ENCODE measurements at regions not wholly inside any gene's neighbourhood (a gene's known extent, or its start where the extent isn't known, plus 50 kb on each side); places are given as distances from the start of the nearest gene placed in this dataset.

- ChIA-PET POLR2A (no interaction called here), CTCF (ENCODE audit: unreplicated experiment) (no interaction called here)
- Histone ChIP-seq H3K79me2 (ENCODE audit: insufficient read depth, low read depth, low read length) (no peaks in the 10 kb centered on the region), H3K27ac (ENCODE audit: low read depth, low read length, poor library complexity, severe bottlenecking) (no peak overlapping the region), H3K4me3 (ENCODE audit: low read depth, low read length, poor library complexity, severe bottlenecking) (no peak overlapping the region), H3K4me2 (ENCODE audit: low read length) (no peak overlapping the region), H4K20me1 (ENCODE audit: insufficient read depth, low read length) (no peaks in the 10 kb centered on the region), H3K4me1 (ENCODE audit: insufficient read depth, low read length, poor library complexity, severe bottlenecking) (no peaks in the 10 kb centered on the region), H3K9me3 (ENCODE audit: low read length) (no peaks in the 10 kb centered on the region), H3K36me3 (ENCODE audit: insufficient read depth, low read length) (no peaks in the 10 kb centered on the region), H3K9me2 (ENCODE audit: insufficient read depth, low read length) (no peaks in the 10 kb centered on the region), H2AFZ (ENCODE audit: low read length) (no peak overlapping the region)
- DNase-seq (ENCODE audit: low spot score), result no peak
- intact Hi-C loops (cut with micrococcal nuclease; ENCODE audit: unreplicated experiment), result no loop called here
- no TSS peak for BruUV-seq (replicated peaks)
- TF ChIP-seq EZH2phosphoT487 (IDR thresholded peaks at IDR 0.05; ENCODE audit: borderline replicate concordance, low read depth, low read length), result no peak
Observed at GRCh38 chr7:21092766-21093702, 306.3 kb upstream of the SP8 start.

DNA sequence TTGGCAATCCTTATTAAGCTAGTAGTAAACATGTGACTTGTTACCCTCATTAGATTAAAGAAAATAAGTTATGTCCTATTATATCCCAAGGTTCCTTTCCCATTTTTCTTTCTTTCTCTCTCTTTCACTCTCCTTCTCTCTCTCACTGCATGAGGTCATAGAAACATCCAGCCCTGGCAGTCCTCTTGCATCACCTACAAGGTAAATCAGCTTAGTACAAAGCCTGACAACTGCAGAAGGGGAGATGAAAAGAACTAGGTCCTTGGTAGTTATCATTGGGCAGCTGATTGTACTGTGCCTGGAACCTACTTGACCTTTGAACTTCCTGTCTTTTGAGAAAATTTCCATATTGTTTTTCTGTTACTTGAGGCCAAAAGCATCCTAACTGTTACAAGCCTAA, 307.9 kb upstream of the SP8 start:
- no peak overlapping the region for H3K27ac ChIP-seq (ENCODE audit: low read depth, low read length, poor library complexity, severe bottlenecking)
- no peak overlapping the region for H3K4me2 ChIP-seq (ENCODE audit: low read length)
- H3K36me3 ChIP-seq (ENCODE audit: insufficient read depth, low read length), result no peaks in the 10 kb centered on the region
- H3K4me3 ChIP-seq (ENCODE audit: low read depth, low read length, poor library complexity, severe bottlenecking), result no peak overlapping the region
- H3K9me3 ChIP-seq (ENCODE audit: low read length), result no peaks in the 10 kb centered on the region
- no peaks in the 10 kb centered on the region for H4K20me1 ChIP-seq (ENCODE audit: insufficient read depth, low read length)
- intact Hi-C loops (cut with micrococcal nuclease; ENCODE audit: unreplicated experiment), result no loop called here
- CTCF ChIA-PET (ENCODE audit: unreplicated experiment), result no interaction called here
- H3K4me1 ChIP-seq (ENCODE audit: insufficient read depth, low read length, poor library complexity, severe bottlenecking), result no peaks in the 10 kb centered on the region
- POLR2A ChIA-PET, result no interaction called here
- BruUV-seq (replicated peaks), result no TSS peak
- no peaks in the 10 kb centered on the region for H3K79me2 ChIP-seq (ENCODE audit: insufficient read depth, low read depth, low read length)
- no peak for DNase-seq (ENCODE audit: low spot score)
- H3K9me2 ChIP-seq (ENCODE audit: insufficient read depth, low read length), result no peaks in the 10 kb centered on the region
- H2AFZ ChIP-seq (ENCODE audit: low read length), result no peak overlapping the region
- TF ChIP-seq EZH2phosphoT487 (IDR thresholded peaks at IDR 0.05; ENCODE audit: borderline replicate concordance, low read depth, low read length), result no peak
- TF ChIP-seq, protein P1, sequence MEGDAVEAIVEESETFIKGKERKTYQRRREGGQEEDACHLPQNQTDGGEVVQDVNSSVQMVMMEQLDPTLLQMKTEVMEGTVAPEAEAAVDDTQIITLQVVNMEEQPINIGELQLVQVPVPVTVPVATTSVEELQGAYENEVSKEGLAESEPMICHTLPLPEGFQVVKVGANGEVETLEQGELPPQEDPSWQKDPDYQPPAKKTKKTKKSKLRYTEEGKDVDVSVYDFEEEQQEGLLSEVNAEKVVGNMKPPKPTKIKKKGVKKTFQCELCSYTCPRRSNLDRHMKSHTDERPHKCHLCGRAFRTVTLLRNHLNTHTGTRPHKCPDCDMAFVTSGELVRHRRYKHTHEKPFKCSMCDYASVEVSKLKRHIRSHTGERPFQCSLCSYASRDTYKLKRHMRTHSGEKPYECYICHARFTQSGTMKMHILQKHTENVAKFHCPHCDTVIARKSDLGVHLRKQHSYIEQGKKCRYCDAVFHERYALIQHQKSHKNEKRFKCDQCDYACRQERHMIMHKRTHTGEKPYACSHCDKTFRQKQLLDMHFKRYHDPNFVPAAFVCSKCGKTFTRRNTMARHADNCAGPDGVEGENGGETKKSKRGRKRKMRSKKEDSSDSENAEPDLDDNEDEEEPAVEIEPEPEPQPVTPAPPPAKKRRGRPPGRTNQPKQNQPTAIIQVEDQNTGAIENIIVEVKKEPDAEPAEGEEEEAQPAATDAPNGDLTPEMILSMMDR (conservative IDR thresholded peaks at IDR 0.05; ENCODE audit: low read length), result no peak

- H3K4me1 ChIP-seq (ENCODE audit: insufficient read depth, low read length, poor library complexity, severe bottlenecking), result no peaks in the 10 kb centered on the region
Observed at GRCh38 chr7:21099432-21099831, 312.7 kb upstream of the SP8 start.

More at GRCh38 chr7:21099432-21099831, 312.7 kb upstream of the SP8 start:
- no peak overlapping the region for H3K27ac ChIP-seq (ENCODE audit: low read depth, low read length, poor library complexity, severe bottlenecking)
- H4K20me1 ChIP-seq (ENCODE audit: insufficient read depth, low read length), result no peaks in the 10 kb centered on the region
- no peaks in the 10 kb centered on the region for H3K9me2 ChIP-seq (ENCODE audit: insufficient read depth, low read length)
- no peaks in the 10 kb centered on the region for H3K79me2 ChIP-seq (ENCODE audit: insufficient read depth, low read depth, low read length)
- no peak overlapping the region for H2AFZ ChIP-seq (ENCODE audit: low read length)
- POLR2A ChIA-PET, result interaction anchor here (1.1 kb wide), 1 partner anchor 22 kb away, joined by 3 read pairs; no protein-coding TSS in a partner anchor
- H3K9me3 ChIP-seq (ENCODE audit: low read length), result no peaks in the 10 kb centered on the region
- intact Hi-C loops (cut with micrococcal nuclease; ENCODE audit: unreplicated experiment), result no loop called here
- H3K4me3 ChIP-seq (ENCODE audit: low read depth, low read length, poor library complexity, severe bottlenecking), result no peak overlapping the region
- H3K4me2 ChIP-seq (ENCODE audit: low read length), result no peak overlapping the region
- CTCF ChIA-PET (ENCODE audit: unreplicated experiment), result no interaction called here
- no TSS peak for BruUV-seq (replicated peaks)
- no peak for DNase-seq (ENCODE audit: low spot score)
- H3K36me3 ChIP-seq (ENCODE audit: insufficient read depth, low read length), result no peaks in the 10 kb centered on the region
- TF ChIP-seq, protein P1 (conservative IDR thresholded peaks at IDR 0.05; ENCODE audit: low read length), result no peak
- TF ChIP-seq EZH2phosphoT487 (IDR thresholded peaks at IDR 0.05; ENCODE audit: borderline replicate concordance, low read depth, low read length), result no peak

Data from OCI-LY7 (cell line).